HepG2 (cell line): ENCODE measurements at regions not wholly inside any gene's neighbourhood (a gene's known extent, or its start where the extent isn't known, plus 50 kb on each side); places are given as distances from the start of the nearest gene placed in this dataset.

Experiments
- ATAC-seq: fragments of 200-7000 bp; cut with Tn5 transposase; 3 replicates; pipeline ENCODE4 v1.9.1; 2020; ENCODE audit warnings: mild to moderate bottlenecking, moderate library complexity
- BruUV-seq: library from RNA; stranded (reverse); fragments of 400-500 nt; replicated peaks from 2 replicates; lab custom pipeline; 2021; lab: Mats Ljungman, UMichigan
- CTCF ChIA-PET: fragments of 300-600 bp; formaldehyde crosslinking; extraction: SDS; loops from one replicate; lab custom pipeline; 2021; ENCODE audit warnings: low total read pairs, inconsistent platforms, low intra/inter-chr PET ratio; lab: Yijun Ruan, JAX
- POLR2A ChIA-PET: fragments of 350-600 bp; sonication (Branson Sonifier 250); formaldehyde crosslinking; loops from one replicate; lab custom pipeline; 2020; ENCODE audit warnings: antibody characterized with exemption, inconsistent platforms; lab: Yijun Ruan, JAX
- DNase-seq: peaks from one replicate; pipeline ENCODE4 v3.0.0-alpha.2; 2015; ENCODE audit warnings: low spot score
- FAIRE-seq: peaks from 3 replicates; lab custom pipeline; 2011; peaks lifted over from hg19 to GRCh38; lab: Jason Lieb, UNC
- H2AFZ ChIP-seq: one replicate; pipeline ENCODE4 v1.6.1; 2011; ENCODE audit warnings: low read length, inconsistent platforms
- H3K27ac ChIP-seq: fragments of 300-600 bp; 3 replicates; pipeline ENCODE4 v1.8.0; 2011; ENCODE audit warnings: mixed run types, mild to moderate bottlenecking, mixed read lengths, low read length, inconsistent platforms; ENCODE audit not compliant: insufficient read depth; ENCODE audit errors: extremely low read length
- H3K27me3 ChIP-seq, 2 experiments: fragments of 200-600 bp in 1 of 2; 2 replicates in 1 of 2; 3 replicates in 1 of 2; pipeline versions ENCODE4 v1.6.0 to v1.8.0; 2011; ENCODE audit warnings: low read length in 2 of 2, mild to moderate bottlenecking in 2 of 2, moderate library complexity in 2 of 2, inconsistent platforms in 1 of 2; ENCODE audit not compliant: insufficient read depth in 2 of 2, control insufficient read depth in 1 of 2
- H3K36me3 ChIP-seq, 2 experiments: fragments of 200-600 bp in 1 of 2; replicated peaks in 1 of 2; 2 replicates in 1 of 2; 3 replicates in 1 of 2; pipeline versions ENCODE4 v1.5.1 to v1.8.0; 2011; ENCODE audit warnings: low read length in 2 of 2, inconsistent platforms in 1 of 2; ENCODE audit not compliant: insufficient read depth in 2 of 2, control insufficient read depth in 1 of 2
- H3K4me1 ChIP-seq: 2 replicates; pipeline ENCODE4 v1.5.1; 2012; ENCODE audit warnings: low read length, inconsistent platforms; ENCODE audit not compliant: insufficient read depth
- H3K4me2 ChIP-seq: 2 replicates; pipeline ENCODE4 v1.6.0; 2011; ENCODE audit warnings: low read depth, low read length, inconsistent platforms
- H3K4me3 ChIP-seq, 3 experiments: fragments of 200-600 bp in 1 of 3; sonication (generic), shearing (Covaris generic) in 1 of 3; replicated peaks in 1 of 3; 2 replicates each; pipeline ENCODE4 v1.5.1; 2011 to 2016; ENCODE audit warnings: low read length in 3 of 3, inconsistent platforms in 2 of 3, low read depth in 2 of 3, mild to moderate bottlenecking in 2 of 3, control low read depth in 1 of 3, mixed read lengths in 1 of 3; ENCODE audit not compliant: insufficient read depth in 1 of 3
- H3K79me2 ChIP-seq: one replicate; pipeline ENCODE4 v1.6.1; 2011; ENCODE audit warnings: low read length, inconsistent platforms; ENCODE audit not compliant: insufficient read depth
- H3K9ac ChIP-seq: 2 replicates; pipeline ENCODE4 v1.6.0; 2011; ENCODE audit warnings: mild to moderate bottlenecking, low read depth, low read length, inconsistent platforms; ENCODE audit not compliant: insufficient read depth
- H3K9me3 ChIP-seq: 2 replicates; pipeline ENCODE4 v1.5.1; 2012; ENCODE audit warnings: mild to moderate bottlenecking, low read length
- H4K20me1 ChIP-seq: 2 replicates; pipeline ENCODE4 v1.6.0; 2011; ENCODE audit warnings: inconsistent platforms, mild to moderate bottlenecking, low read length, moderate library complexity; ENCODE audit not compliant: insufficient read depth
- CSRNP1 ChIP-seq: sonication (generic); formaldehyde crosslinking; IDR thresholded peaks from 2 replicates; pipeline ENCODE4 v1.8.1; 2023; ENCODE audit warnings: mild to moderate bottlenecking, missing genetic modification reagents
- HDAC6 ChIP-seq: fragments of 200-600 bp; sonication (generic); IDR thresholded peaks from 2 replicates; pipeline ENCODE4 v1.7.0; 2017; ENCODE audit warnings: mild to moderate bottlenecking, antibody characterized with exemption, low read length, low read depth
- HNF4G ChIP-seq, 2 experiments: sonication (generic) in 1 of 2; formaldehyde crosslinking in 1 of 2; IDR thresholded peaks; 2 replicates each; pipeline versions ENCODE4 v1.4.0 to v1.6.1; 2011 to 2020; ENCODE audit warnings: borderline replicate concordance in 2 of 2, low read depth in 2 of 2, mild to moderate bottlenecking in 2 of 2, low read length in 1 of 2, missing genetic modification reagents in 1 of 2, moderate library complexity in 1 of 2
- NR2C2 ChIP-seq: sonication (generic); formaldehyde crosslinking; IDR thresholded peaks from 2 replicates; pipeline ENCODE4 v1.4.0; 2020; ENCODE audit warnings: missing genetic modification reagents, mild to moderate bottlenecking, moderate library complexity, borderline replicate concordance
- SRSF1 ChIP-seq: fragments of 200-400 bp; formaldehyde crosslinking; optimal IDR thresholded peaks from 2 replicates; pipeline ENCODE3; 2017; ENCODE audit warnings: mild to moderate bottlenecking, low read depth, low read length, moderate library complexity
- SRY ChIP-seq: sonication (generic); formaldehyde crosslinking; IDR thresholded peaks from 2 replicates; pipeline ENCODE4 v1.8.0; 2022; ENCODE audit warnings: mild to moderate bottlenecking, missing genetic modification reagents
- ZC3H13 ChIP-seq: sonication (generic); formaldehyde crosslinking; IDR thresholded peaks from 2 replicates; pipeline ENCODE4 v1.8.1; 2023; ENCODE audit warnings: mild to moderate bottlenecking, missing genetic modification reagents, moderate library complexity
- ZFP36L2 ChIP-seq: sonication (generic); formaldehyde crosslinking; IDR thresholded peaks from 2 replicates; pipeline ENCODE4 v1.4.0; 2020; ENCODE audit warnings: missing genetic modification reagents
- ZNF775 ChIP-seq: sonication (generic); formaldehyde crosslinking; IDR thresholded peaks from 2 replicates; pipeline ENCODE4 v1.4.0; 2020; ENCODE audit warnings: missing genetic modification reagents, mild to moderate bottlenecking, moderate library complexity, borderline replicate concordance
- WGBS: methylation state at CpG from one replicate; pipeline ENCODE4 v1.1.6; 2017; ENCODE audit warnings: low lambda C conversion rate; 5-methylcytosine and 5-hydroxymethylcytosine counted together
- in situ Hi-C: cut with HindIII; loops from 2 replicates; pipeline ENCODE4 v1.10.0; 2017; ENCODE audit warnings: low pct_unique_long_range_greater_than_20kb; ENCODE audit not compliant: extremely low pct_ligation_motif_present
- intact Hi-C: fragments of 100-400 bp; cut with micrococcal nuclease; formaldehyde crosslinking; loops from one replicate; pipeline ENCODE4 v1.10.0; 2022; ENCODE audit not compliant: unreplicated experiment
- TF ChIP-seq, protein P1 (sequence below): sonication (generic); formaldehyde crosslinking; IDR thresholded peaks from 2 replicates; pipeline ENCODE4 v1.5.1; 2020; ENCODE audit warnings: missing genetic modification reagents, mild to moderate bottlenecking, borderline replicate concordance
- TF ChIP-seq, protein P2 (sequence below): sonication (generic); formaldehyde crosslinking; conservative IDR thresholded peaks from 2 replicates; pipeline ENCODE4 v1.4.0; 2020; ENCODE audit warnings: missing genetic modification reagents
- TF ChIP-seq, protein P3 (sequence below): sonication (generic); formaldehyde crosslinking; conservative IDR thresholded peaks from 2 replicates; pipeline ENCODE4 v1.8.0; 2022; ENCODE audit warnings: missing genetic modification reagents
- TF ChIP-seq, protein P4 (sequence below): sonication (generic); formaldehyde crosslinking; IDR thresholded peaks from 2 replicates; pipeline ENCODE4 v1.5.1; 2020; ENCODE audit warnings: mild to moderate bottlenecking, missing genetic modification reagents, moderate library complexity

GRCh38 chr2:2798337-2798736, 467.3 kb upstream of the MYT1L start:
- no peaks in the 10 kb centered on the region for H3K79me2 ChIP-seq
- no peaks in the 10 kb centered on the region for H3K4me1 ChIP-seq
- no peak overlapping the region for H3K9ac ChIP-seq
- no TSS peak for BruUV-seq
- FAIRE-seq, result no peak
- H3K4me3 ChIP-seq, result no peak overlapping the region
- ChIA-PET CTCF (no interaction called here), POLR2A (no interaction called here)
- H3K27me3 ChIP-seq, result peaks cover 4 to 43% of the 10 kb centered on the region in 2 experiments; a peak in 3 of 5 replicates
- no peak for ATAC-seq
- H3K9me3 ChIP-seq, result no peaks in the 10 kb centered on the region
- no peak overlapping the region for H2AFZ ChIP-seq
- no peaks in the 10 kb centered on the region for H3K36me3 ChIP-seq
- no peak overlapping the region for H3K27ac ChIP-seq
- intact Hi-C loops (no loop called here), in situ Hi-C loops (no loop called here)
- no peaks in the 10 kb centered on the region for H4K20me1 ChIP-seq
- H3K4me2 ChIP-seq, result no peak overlapping the region
- 11% methylated on average over 2 of the region's 2 CpGs for WGBS
- DNase-seq, result no peak
- no peak for TF ChIP-seq ZNF775 (CRISPR knock-in tag)
- TF ChIP-seq, protein P1, sequence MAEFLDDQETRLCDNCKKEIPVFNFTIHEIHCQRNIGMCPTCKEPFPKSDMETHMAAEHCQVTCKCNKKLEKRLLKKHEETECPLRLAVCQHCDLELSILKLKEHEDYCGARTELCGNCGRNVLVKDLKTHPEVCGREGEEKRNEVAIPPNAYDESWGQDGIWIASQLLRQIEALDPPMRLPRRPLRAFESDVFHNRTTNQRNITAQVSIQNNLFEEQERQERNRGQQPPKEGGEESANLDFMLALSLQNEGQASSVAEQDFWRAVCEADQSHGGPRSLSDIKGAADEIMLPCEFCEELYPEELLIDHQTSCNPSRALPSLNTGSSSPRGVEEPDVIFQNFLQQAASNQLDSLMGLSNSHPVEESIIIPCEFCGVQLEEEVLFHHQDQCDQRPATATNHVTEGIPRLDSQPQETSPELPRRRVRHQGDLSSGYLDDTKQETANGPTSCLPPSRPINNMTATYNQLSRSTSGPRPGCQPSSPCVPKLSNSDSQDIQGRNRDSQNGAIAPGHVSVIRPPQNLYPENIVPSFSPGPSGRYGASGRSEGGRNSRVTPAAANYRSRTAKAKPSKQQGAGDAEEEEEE (CRISPR knock-in tag), result no peak
- TF ChIP-seq NR2C2 (CRISPR knock-in tag), result no peak
- no peak for TF ChIP-seq ZFP36L2 (CRISPR knock-in tag)
- no peak for TF ChIP-seq HDAC6
- TF ChIP-seq ZC3H13 (CRISPR knock-in tag), result no peak
- TF ChIP-seq HNF4G (IDR thresholded peaks at IDR 0.05; ENCODE audit: borderline replicate concordance, low read depth, low read length), result no peak
- TF ChIP-seq HNF4G (CRISPR knock-in tag; IDR thresholded peaks at IDR 0.05; ENCODE audit: borderline replicate concordance, low read depth), result no peak
- TF ChIP-seq, protein P2, sequence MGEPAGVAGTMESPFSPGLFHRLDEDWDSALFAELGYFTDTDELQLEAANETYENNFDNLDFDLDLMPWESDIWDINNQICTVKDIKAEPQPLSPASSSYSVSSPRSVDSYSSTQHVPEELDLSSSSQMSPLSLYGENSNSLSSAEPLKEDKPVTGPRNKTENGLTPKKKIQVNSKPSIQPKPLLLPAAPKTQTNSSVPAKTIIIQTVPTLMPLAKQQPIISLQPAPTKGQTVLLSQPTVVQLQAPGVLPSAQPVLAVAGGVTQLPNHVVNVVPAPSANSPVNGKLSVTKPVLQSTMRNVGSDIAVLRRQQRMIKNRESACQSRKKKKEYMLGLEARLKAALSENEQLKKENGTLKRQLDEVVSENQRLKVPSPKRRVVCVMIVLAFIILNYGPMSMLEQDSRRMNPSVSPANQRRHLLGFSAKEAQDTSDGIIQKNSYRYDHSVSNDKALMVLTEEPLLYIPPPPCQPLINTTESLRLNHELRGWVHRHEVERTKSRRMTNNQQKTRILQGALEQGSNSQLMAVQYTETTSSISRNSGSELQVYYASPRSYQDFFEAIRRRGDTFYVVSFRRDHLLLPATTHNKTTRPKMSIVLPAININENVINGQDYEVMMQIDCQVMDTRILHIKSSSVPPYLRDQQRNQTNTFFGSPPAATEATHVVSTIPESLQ, result no peak
- no peak for TF ChIP-seq SRY (CRISPR knock-in tag)
- TF ChIP-seq SRSF1, result no peak
- TF ChIP-seq, protein P3, sequence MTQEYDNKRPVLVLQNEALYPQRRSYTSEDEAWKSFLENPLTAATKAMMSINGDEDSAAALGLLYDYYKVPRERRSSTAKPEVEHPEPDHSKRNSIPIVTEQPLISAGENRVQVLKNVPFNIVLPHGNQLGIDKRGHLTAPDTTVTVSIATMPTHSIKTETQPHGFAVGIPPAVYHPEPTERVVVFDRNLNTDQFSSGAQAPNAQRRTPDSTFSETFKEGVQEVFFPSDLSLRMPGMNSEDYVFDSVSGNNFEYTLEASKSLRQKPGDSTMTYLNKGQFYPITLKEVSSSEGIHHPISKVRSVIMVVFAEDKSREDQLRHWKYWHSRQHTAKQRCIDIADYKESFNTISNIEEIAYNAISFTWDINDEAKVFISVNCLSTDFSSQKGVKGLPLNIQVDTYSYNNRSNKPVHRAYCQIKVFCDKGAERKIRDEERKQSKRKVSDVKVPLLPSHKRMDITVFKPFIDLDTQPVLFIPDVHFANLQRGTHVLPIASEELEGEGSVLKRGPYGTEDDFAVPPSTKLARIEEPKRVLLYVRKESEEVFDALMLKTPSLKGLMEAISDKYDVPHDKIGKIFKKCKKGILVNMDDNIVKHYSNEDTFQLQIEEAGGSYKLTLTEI (CRISPR knock-in tag), result no peak
- TF ChIP-seq CSRNP1 (CRISPR knock-in tag), result no peak
- TF ChIP-seq, protein P4, sequence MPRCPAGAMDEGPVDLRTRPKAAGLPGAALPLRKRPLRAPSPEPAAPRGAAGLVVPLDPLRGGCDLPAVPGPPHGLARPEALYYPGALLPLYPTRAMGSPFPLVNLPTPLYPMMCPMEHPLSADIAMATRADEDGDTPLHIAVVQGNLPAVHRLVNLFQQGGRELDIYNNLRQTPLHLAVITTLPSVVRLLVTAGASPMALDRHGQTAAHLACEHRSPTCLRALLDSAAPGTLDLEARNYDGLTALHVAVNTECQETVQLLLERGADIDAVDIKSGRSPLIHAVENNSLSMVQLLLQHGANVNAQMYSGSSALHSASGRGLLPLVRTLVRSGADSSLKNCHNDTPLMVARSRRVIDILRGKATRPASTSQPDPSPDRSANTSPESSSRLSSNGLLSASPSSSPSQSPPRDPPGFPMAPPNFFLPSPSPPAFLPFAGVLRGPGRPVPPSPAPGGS (CRISPR knock-in tag), result no peak
